ENCODE measurements at regions not wholly inside any gene's neighbourhood (a gene's known extent, or its start where the extent isn't known, plus 50 kb on each side); places are given as distances from the start of the nearest gene placed in this dataset.

DNA sequence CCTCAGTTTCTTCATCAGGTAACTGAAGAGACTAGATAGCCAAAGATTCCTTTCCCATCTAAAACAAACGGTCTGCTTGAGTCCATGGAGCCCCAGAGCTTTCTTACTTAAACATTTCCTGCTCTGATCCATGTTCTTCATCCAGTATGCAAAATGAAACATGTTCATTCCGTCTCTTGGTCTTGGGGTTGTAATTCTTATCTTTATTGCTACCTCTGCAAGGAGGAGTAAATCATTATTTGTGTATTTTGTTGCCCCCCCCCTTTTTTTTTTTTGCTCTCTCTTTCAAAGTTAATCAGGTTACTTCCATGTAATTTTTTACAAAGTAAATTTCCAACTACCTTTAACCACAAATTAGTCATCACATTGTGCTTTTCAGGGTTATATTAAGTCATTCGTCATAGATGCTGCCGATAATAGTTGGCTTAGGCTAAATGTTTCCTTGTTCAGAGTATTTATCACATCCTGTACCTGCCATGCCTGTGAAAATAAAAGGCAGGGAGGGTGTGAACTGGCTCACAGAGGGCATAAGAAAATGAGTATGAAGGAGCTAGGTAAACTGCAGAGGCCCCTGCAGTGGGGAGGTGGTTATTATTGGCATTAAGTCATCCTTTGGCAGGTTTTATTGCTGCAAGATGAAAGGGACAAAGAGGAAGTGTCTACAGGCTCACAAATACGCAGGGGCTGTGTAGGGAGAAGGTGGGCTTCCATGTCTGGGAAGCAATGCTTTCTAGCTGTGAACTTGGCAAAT is 76.7 kb upstream of the HS3ST1 start:
- no peaks in the 10 kb centered on the region for H3K36me3 ChIP-seq (ENCODE audit: insufficient read depth, low read length)
- WGBS: 93% methylated on average over 4 of the region's 5 CpGs
- H3K9ac ChIP-seq (ENCODE audit: low read depth, low read length): no peak overlapping the region
- H3K4me3 ChIP-seq (ENCODE audit: low read length): no peak overlapping the region
- no peaks in the 10 kb centered on the region for H3K27me3 ChIP-seq (ENCODE audit: insufficient read depth, low read length)
- H3K9me3 ChIP-seq (ENCODE audit: insufficient read depth, low read depth, low read length): no peaks in the 10 kb centered on the region
- H3K4me1 ChIP-seq (ENCODE audit: insufficient read depth, low read length): no peaks in the 10 kb centered on the region
- H3K27ac ChIP-seq (ENCODE audit: low read depth, low read length): no peak overlapping the region

DNA sequence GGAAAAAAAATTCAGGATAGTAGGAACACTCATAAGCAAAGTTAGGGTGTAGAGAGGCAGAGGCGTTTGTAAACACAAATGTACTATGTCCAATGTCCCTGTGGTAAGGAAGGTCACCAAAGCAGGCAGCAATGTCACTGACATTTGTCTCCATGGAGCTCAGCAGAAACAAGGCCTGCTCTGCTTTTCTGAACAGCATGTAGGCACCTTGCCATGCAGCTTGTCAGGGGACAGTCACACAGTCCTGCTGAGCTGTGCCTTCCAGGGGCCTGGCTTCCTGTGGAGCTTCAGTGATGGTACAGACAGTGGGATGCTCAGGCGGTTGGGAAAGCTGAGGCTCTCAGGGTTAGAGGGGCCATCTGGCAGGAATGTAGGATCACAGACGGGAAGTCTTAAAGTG is 74.5 kb upstream of the HS3ST1 start:
- Histone ChIP-seq H3K4me1 (ENCODE audit: insufficient read depth, low read length) (no peaks in the 10 kb centered on the region), H3K9ac (ENCODE audit: low read depth, low read length) (no peak overlapping the region), H3K27ac (ENCODE audit: low read depth, low read length) (no peak overlapping the region), H3K36me3 (ENCODE audit: insufficient read depth, low read length) (no peaks in the 10 kb centered on the region), H3K4me3 (ENCODE audit: low read length) (no peak overlapping the region), H3K27me3 (ENCODE audit: insufficient read depth, low read length) (no peaks in the 10 kb centered on the region), H3K9me3 (ENCODE audit: insufficient read depth, low read depth, low read length) (no peaks in the 10 kb centered on the region)
- WGBS: 67% methylated on average over 3 of the region's 3 CpGs

DNA sequence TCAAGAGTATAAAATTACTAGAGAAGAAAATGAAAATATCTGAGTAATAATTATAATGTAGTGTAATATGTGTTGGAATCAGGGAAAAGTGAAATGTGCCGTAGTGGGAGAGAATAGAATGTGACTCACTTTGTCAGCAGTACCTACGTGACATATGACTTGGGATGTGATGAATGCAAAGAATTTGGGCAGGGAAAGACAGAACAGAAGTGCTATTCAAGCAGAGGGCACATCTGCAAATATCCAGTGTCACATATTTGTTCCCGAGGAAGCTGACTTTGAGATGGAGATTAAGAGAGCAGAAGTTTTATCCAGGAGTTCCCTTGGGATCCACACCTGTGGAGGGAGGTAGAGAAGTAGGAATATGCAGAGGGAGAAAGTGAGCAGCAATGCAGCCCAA is 69.3 kb upstream of the HS3ST1 start:
- Histone ChIP-seq H3K4me3 (ENCODE audit: low read length) (no peak overlapping the region), H3K9me3 (ENCODE audit: insufficient read depth, low read depth, low read length) (0 out of 2 replicates have a peak, but pooled peaks cover 8% of the 10 kb centered on the region), H3K36me3 (ENCODE audit: insufficient read depth, low read length) (no peaks in the 10 kb centered on the region), H3K27me3 (ENCODE audit: insufficient read depth, low read length) (no peaks in the 10 kb centered on the region), H3K4me1 (ENCODE audit: insufficient read depth, low read length) (no peaks in the 10 kb centered on the region), H3K27ac (ENCODE audit: low read depth, low read length) (no peak overlapping the region), H3K9ac (ENCODE audit: low read depth, low read length) (no peak overlapping the region)
- 91% methylated on average over 3 of the region's 3 CpGs for WGBS

GRCh38 chr4:11497212-11497806 is 68.6 kb upstream of the HS3ST1 start:
- H3K9me3 ChIP-seq (ENCODE audit: insufficient read depth, low read depth, low read length): 0 out of 2 replicates have a peak, but pooled peaks cover 8% of the 10 kb centered on the region
- no peak overlapping the region for H3K4me3 ChIP-seq (ENCODE audit: low read length)
- H3K27me3 ChIP-seq (ENCODE audit: insufficient read depth, low read length): no peaks in the 10 kb centered on the region
- H3K4me1 ChIP-seq (ENCODE audit: insufficient read depth, low read length): no peaks in the 10 kb centered on the region
- H3K36me3 ChIP-seq (ENCODE audit: insufficient read depth, low read length): no peaks in the 10 kb centered on the region
- H3K27ac ChIP-seq (ENCODE audit: low read depth, low read length): no peak overlapping the region
- no peak overlapping the region for H3K9ac ChIP-seq (ENCODE audit: low read depth, low read length)
- WGBS: 92% methylated on average over 1 of the region's 1 CpG

- Histone ChIP-seq H3K4me3 (ENCODE audit: low read length) (no peak overlapping the region), H3K27me3 (ENCODE audit: insufficient read depth, low read length) (no peaks in the 10 kb centered on the region), H3K9ac (ENCODE audit: low read depth, low read length) (no peak overlapping the region), H3K9me3 (ENCODE audit: insufficient read depth, low read depth, low read length) (0 out of 2 replicates have a peak, but pooled peaks cover 8% of the 10 kb centered on the region), H3K36me3 (ENCODE audit: insufficient read depth, low read length) (no peaks in the 10 kb centered on the region), H3K27ac (ENCODE audit: low read depth, low read length) (no peak overlapping the region), H3K4me1 (ENCODE audit: insufficient read depth, low read length) (no peaks in the 10 kb centered on the region)
- WGBS: 86% methylated on average over 7 of the region's 7 CpGs
Measured at GRCh38 chr4:11496351-11496829, 67.7 kb upstream of the HS3ST1 start.

DNA sequence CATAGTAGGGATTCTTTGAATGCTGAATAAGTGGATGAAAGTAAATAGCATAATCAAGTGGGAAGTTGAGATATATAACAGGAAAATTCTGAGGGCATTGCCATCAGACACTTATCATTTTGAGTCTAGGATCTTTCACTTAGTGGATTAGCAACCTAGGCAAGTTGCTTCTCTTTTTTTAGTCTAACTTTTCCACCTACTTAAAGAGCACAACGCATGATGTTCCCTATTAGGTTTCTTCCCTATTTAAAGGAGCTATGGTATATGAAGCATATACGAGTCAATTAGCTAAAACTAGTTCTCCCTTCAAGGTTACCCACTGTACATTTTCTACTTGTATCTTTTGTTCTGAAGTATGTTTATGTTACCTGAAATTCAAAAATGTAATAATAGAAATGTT is 67.1 kb upstream of the HS3ST1 start:
- H3K4me3 ChIP-seq (ENCODE audit: low read length): no peak overlapping the region
- no peaks in the 10 kb centered on the region for H3K36me3 ChIP-seq (ENCODE audit: insufficient read depth, low read length)
- WGBS: no CpG with 5 or more reads among the region's 2 CpGs
- no peak overlapping the region for H3K9ac ChIP-seq (ENCODE audit: low read depth, low read length)
- H3K27ac ChIP-seq (ENCODE audit: low read depth, low read length): no peak overlapping the region
- H3K4me1 ChIP-seq (ENCODE audit: insufficient read depth, low read length): no peaks in the 10 kb centered on the region
- H3K27me3 ChIP-seq (ENCODE audit: insufficient read depth, low read length): no peaks in the 10 kb centered on the region
- H3K9me3 ChIP-seq (ENCODE audit: insufficient read depth, low read depth, low read length): 0 out of 2 replicates have a peak, but pooled peaks cover 8% of the 10 kb centered on the region

DNA sequence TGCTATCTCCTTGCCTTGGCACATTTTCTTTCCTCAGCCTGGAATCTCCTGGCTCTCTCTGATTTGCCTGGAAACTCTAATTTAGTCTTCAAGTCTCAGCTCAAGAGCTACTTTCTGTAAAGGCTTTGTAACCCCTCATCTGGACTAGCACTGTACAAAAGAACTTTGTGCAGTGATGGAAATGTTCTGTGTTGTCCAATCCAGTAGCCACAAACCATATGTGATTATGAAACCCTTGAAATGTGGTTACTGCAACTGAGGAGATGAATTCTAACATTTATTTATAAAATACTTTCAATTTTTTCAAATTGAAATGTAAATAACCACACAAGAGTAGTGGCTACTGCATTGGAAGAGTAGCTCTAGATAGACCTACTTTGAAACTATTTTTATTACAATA is 66.6 kb upstream of the HS3ST1 start:
- Histone ChIP-seq H3K36me3 (ENCODE audit: insufficient read depth, low read length) (no peaks in the 10 kb centered on the region), H3K4me3 (ENCODE audit: low read length) (no peak overlapping the region), H3K9me3 (ENCODE audit: insufficient read depth, low read depth, low read length) (0 out of 2 replicates have a peak, but pooled peaks cover 8% of the 10 kb centered on the region), H3K27me3 (ENCODE audit: insufficient read depth, low read length) (no peaks in the 10 kb centered on the region), H3K9ac (ENCODE audit: low read depth, low read length) (no peak overlapping the region), H3K4me1 (ENCODE audit: insufficient read depth, low read length) (no peaks in the 10 kb centered on the region), H3K27ac (ENCODE audit: low read depth, low read length) (no peak overlapping the region)

DNA sequence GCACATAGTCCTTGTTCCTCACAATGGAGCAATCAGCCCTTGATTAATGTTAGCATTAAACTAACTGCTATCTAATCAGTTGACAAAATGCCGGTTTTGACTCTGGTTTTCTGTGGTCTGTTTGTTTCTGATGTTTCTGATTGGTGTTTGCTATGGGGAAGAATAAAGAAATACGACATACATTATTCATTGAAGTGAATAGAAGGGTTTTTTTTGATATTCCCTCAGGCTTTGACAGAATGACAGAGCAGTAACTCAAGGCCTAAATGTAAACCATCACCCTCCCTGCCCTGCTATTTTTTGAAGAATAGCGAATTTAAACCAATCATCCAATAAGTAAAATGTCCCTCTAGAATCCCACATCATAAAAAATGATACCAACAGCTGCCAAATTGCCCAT is 65.5 kb upstream of the HS3ST1 start:
- no peaks in the 10 kb centered on the region for H3K4me1 ChIP-seq (ENCODE audit: insufficient read depth, low read length)
- H3K27me3 ChIP-seq (ENCODE audit: insufficient read depth, low read length): no peaks in the 10 kb centered on the region
- no peak overlapping the region for H3K9ac ChIP-seq (ENCODE audit: low read depth, low read length)
- WGBS: 95% methylated on average over 3 of the region's 3 CpGs
- no peak overlapping the region for H3K4me3 ChIP-seq (ENCODE audit: low read length)
- H3K9me3 ChIP-seq (ENCODE audit: insufficient read depth, low read depth, low read length): 0 out of 2 replicates have a peak, but pooled peaks cover 8% of the 10 kb centered on the region
- H3K36me3 ChIP-seq (ENCODE audit: insufficient read depth, low read length): no peaks in the 10 kb centered on the region
- H3K27ac ChIP-seq (ENCODE audit: low read depth, low read length): no peak overlapping the region

- WGBS: 88% methylated on average over 1 of the region's 3 CpGs
- H3K4me1 ChIP-seq (ENCODE audit: insufficient read depth, low read length): no peaks in the 10 kb centered on the region
- H3K9me3 ChIP-seq (ENCODE audit: insufficient read depth, low read depth, low read length): no peaks in the 10 kb centered on the region
- no peaks in the 10 kb centered on the region for H3K36me3 ChIP-seq (ENCODE audit: insufficient read depth, low read length)
- H3K4me3 ChIP-seq (ENCODE audit: low read length): no peak overlapping the region
- no peak overlapping the region for H3K9ac ChIP-seq (ENCODE audit: low read depth, low read length)
- H3K27me3 ChIP-seq (ENCODE audit: insufficient read depth, low read length): no peaks in the 10 kb centered on the region
- H3K27ac ChIP-seq (ENCODE audit: low read depth, low read length): no peak overlapping the region
Measured at GRCh38 chr4:11489453-11490083, 60.9 kb upstream of the HS3ST1 start.

DNA sequence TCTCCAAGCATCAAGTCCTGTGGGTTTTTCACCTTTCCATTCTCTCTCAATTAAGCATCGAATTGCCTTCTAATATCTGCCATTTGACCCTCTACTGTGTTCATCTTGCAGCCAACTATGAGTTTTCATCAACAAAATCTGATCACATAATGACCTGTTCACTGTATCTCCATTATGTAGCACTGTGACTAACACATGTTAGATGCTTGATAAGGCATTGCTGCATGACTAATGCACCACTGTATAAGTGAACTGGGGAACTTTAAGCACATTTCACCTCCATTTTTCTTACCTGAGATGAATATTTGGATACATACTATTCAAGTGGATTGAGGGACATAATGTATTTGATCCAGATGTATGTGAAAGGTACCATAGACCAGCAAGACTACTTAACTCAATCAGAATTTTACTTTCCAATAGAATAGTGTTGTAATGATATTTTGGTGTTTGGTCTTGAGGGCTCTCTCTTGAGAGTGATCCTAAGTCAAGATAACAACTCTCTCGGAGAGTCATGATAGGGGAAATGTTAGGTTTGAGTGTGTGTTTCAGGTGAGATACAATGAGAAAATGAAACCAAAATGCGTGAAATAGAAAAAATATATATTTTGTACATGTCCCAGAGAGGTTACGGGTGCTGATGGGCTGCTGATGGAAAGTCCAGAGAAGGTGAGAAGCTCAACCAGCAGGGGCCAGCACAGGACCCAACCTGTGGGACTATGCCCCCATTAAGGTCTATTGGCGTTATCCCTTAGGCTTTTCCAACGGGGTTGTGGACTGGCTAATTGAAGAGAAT is 60.2 kb upstream of the HS3ST1 start:
- Histone ChIP-seq H3K9me3 (ENCODE audit: insufficient read depth, low read depth, low read length) (no peaks in the 10 kb centered on the region), H3K27me3 (ENCODE audit: insufficient read depth, low read length) (no peaks in the 10 kb centered on the region), H3K36me3 (ENCODE audit: insufficient read depth, low read length) (no peaks in the 10 kb centered on the region), H3K4me3 (ENCODE audit: low read length) (no peak overlapping the region), H3K4me1 (ENCODE audit: insufficient read depth, low read length) (no peaks in the 10 kb centered on the region), H3K9ac (ENCODE audit: low read depth, low read length) (no peak overlapping the region), H3K27ac (ENCODE audit: low read depth, low read length) (no peak overlapping the region)
- 92% methylated on average over 6 of the region's 6 CpGs for WGBS
